Calu3 (cell line): ENCODE measurements at regions not wholly inside any gene's neighbourhood (a gene's known extent, or its start where the extent isn't known, plus 50 kb on each side); places are given as distances from the start of the nearest gene placed in this dataset.

ENCODE experiments used
- BruUV-seq: library from RNA; stranded (reverse); fragments of 400-500 nt; replicated peaks from 2 replicates; lab custom pipeline; 2021; lab: Mats Ljungman, UMichigan
- CTCF ChIA-PET: fragments of 300-600 bp; sonication (Branson Sonifier 250); formaldehyde crosslinking; loops from one replicate; lab custom pipeline; 2022; ENCODE audit warnings: antibody characterized with exemption; lab: Charles Lee
- DNase-seq: peaks from one replicate; pipeline ENCODE4 v3.0.0; 2022
- H3K27ac Mint-ChIP-seq: one replicate; pipeline ENCODE4 v1.8.0; 2022; ENCODE audit warnings: mixed read lengths; ENCODE audit not compliant: unreplicated experiment
- H3K27me3 Mint-ChIP-seq: one replicate; pipeline ENCODE4 v1.8.0; 2022; ENCODE audit warnings: mixed read lengths; ENCODE audit not compliant: unreplicated experiment
- H3K36me3 Mint-ChIP-seq: one replicate; pipeline ENCODE4 v1.8.0; 2022; ENCODE audit warnings: mild to moderate bottlenecking, moderate library complexity, mixed read lengths; ENCODE audit not compliant: insufficient read depth, unreplicated experiment
- H3K4me1 Mint-ChIP-seq: one replicate; pipeline ENCODE4 v1.8.0; 2022; ENCODE audit warnings: mild to moderate bottlenecking, low read depth, mixed read lengths; ENCODE audit not compliant: unreplicated experiment
- H3K4me3 Mint-ChIP-seq: one replicate; pipeline ENCODE4 v1.8.0; 2022; ENCODE audit warnings: mild to moderate bottlenecking, low read depth, moderate library complexity, mixed read lengths; ENCODE audit not compliant: unreplicated experiment
- H3K9me3 Mint-ChIP-seq: one replicate; pipeline ENCODE4 v1.8.0; 2022; ENCODE audit warnings: low read depth, mixed read lengths; ENCODE audit not compliant: unreplicated experiment
- CTCF ChIP-seq: fragments of 200-600 bp; IDR thresholded peaks from one replicate; pipeline ENCODE4 v1.8.0; 2022; ENCODE audit warnings: antibody characterized with exemption; ENCODE audit not compliant: unreplicated experiment
- intact Hi-C: fragments of 100-400 bp; cut with micrococcal nuclease; formaldehyde crosslinking; loops from one replicate; pipeline ENCODE4 v1.10.0; 2022; ENCODE audit not compliant: unreplicated experiment

GRCh38 chr2:126378176-126378575 is 277.8 kb upstream of the GYPC start:
- Mint-ChIP-seq H3K4me1 (no peaks in the 10 kb centered on the region), H3K27me3 (no peaks in the 10 kb centered on the region), H3K36me3 (no peaks in the 10 kb centered on the region), H3K27ac (no peak overlapping the region), H3K4me3 (no peak overlapping the region), H3K9me3 (peaks cover 19% of the 10 kb centered on the region)
- CTCF ChIA-PET = no interaction called here
- DNase-seq = no peak
- intact Hi-C loops = no loop called here
- no peak for TF ChIP-seq CTCF
- BruUV-seq = no TSS peak

GRCh38 chr2:126381091-126381490 is 274.9 kb upstream of the GYPC start:
- Mint-ChIP-seq H3K4me1 (no peaks in the 10 kb centered on the region), H3K27me3 (no peaks in the 10 kb centered on the region), H3K36me3 (no peaks in the 10 kb centered on the region), H3K9me3 (peaks cover 21% of the 10 kb centered on the region), H3K4me3 (no peak overlapping the region), H3K27ac (no peak overlapping the region)
- no peak for TF ChIP-seq CTCF
- no TSS peak for BruUV-seq
- no peak for DNase-seq
- intact Hi-C loops = no loop called here
- CTCF ChIA-PET = no interaction called here

GRCh38 chr2:126382998-126383397 is 273.0 kb upstream of the GYPC start:
- no TSS peak for BruUV-seq
- no peaks in the 10 kb centered on the region for H3K4me1 Mint-ChIP-seq
- no peak overlapping the region for H3K4me3 Mint-ChIP-seq
- no peak overlapping the region for H3K27ac Mint-ChIP-seq
- peaks cover 26% of the 10 kb centered on the region for H3K9me3 Mint-ChIP-seq
- no peaks in the 10 kb centered on the region for H3K36me3 Mint-ChIP-seq
- CTCF ChIA-PET = no interaction called here
- intact Hi-C loops = no loop called here
- DNase-seq = no peak
- no peak for TF ChIP-seq CTCF
- no peaks in the 10 kb centered on the region for H3K27me3 Mint-ChIP-seq

GRCh38 chr2:126383800-126384199 is 272.2 kb upstream of the GYPC start:
- DNase-seq = no peak
- CTCF ChIA-PET = no interaction called here

More at GRCh38 chr2:126383800-126384199, 272.2 kb upstream of the GYPC start:
- no peak overlapping the region for H3K4me3 Mint-ChIP-seq
- no TSS peak for BruUV-seq
- intact Hi-C loops = no loop called here
- H3K36me3 Mint-ChIP-seq = no peaks in the 10 kb centered on the region
- H3K9me3 Mint-ChIP-seq = peaks cover 26% of the 10 kb centered on the region
- no peak overlapping the region for H3K27ac Mint-ChIP-seq
- no peak for TF ChIP-seq CTCF
- no peaks in the 10 kb centered on the region for H3K27me3 Mint-ChIP-seq
- no peaks in the 10 kb centered on the region for H3K4me1 Mint-ChIP-seq
